ENCODE measurements at regions not wholly inside any gene's neighbourhood (a gene's known extent, or its start where the extent isn't known, plus 50 kb on each side); places are given as distances from the start of the nearest gene placed in this dataset.

DNA sequence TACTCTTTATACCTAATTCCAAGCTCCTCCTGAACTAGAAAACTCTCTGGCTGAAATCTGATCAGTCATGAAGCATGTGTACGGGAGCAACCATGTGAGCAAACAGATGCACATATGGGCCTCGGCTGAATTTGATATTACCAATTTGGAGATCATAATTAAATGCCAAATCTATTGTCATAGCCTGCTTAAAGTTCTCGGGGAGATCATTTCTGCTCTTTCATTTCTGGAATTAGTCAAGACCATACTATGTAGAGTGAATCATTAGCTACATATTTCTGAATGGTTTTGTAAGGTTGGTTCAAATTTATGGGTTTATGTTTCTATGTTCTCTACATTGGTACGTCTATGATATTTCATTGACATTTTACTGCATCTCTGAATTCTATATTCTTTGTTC, 205.5 kb downstream of the UBE2E3 start:
- TF ChIP-seq POLR2AphosphoS5 (IDR thresholded peaks at IDR 0.05; ENCODE audit: low read depth, low read length) (no peak), ZBTB33 (IDR thresholded peaks at IDR 0.05; ENCODE audit: extremely low read depth, insufficient replicate concordance, low read length) (no peak), CTCF (IDR thresholded peaks at IDR 0.05 in 2 of 3, conservative IDR thresholded peaks at IDR 0.05 in 1 of 3; ENCODE audit: borderline replicate concordance in 1 of 3, insufficient read depth in 1 of 3, low read depth in 2 of 3, low read length in 2 of 3) (no peak), MAX (IDR thresholded peaks at IDR 0.05) (no peak), POLR2A (IDR thresholded peaks at IDR 0.05; ENCODE audit: borderline replicate concordance, extremely low read depth, insufficient read depth, insufficient read length) (no peak), EZH2phosphoT487 (IDR thresholded peaks at IDR 0.05; ENCODE audit: borderline replicate concordance) (no peak), SRF (IDR thresholded peaks at IDR 0.05; ENCODE audit: low read depth) (no peak), EZH2 (IDR thresholded peaks at IDR 0.05) (no peak), ZFX (IDR thresholded peaks at IDR 0.05) (no peak), RAD21 (IDR thresholded peaks at IDR 0.05; ENCODE audit: low read depth) (no peak), EGR1 (IDR thresholded peaks at IDR 0.05; ENCODE audit: low read depth) (no peak), CBX3 (IDR thresholded peaks at IDR 0.05; ENCODE audit: low read depth) (no peak)
- TF ChIP-seq, protein P1, sequence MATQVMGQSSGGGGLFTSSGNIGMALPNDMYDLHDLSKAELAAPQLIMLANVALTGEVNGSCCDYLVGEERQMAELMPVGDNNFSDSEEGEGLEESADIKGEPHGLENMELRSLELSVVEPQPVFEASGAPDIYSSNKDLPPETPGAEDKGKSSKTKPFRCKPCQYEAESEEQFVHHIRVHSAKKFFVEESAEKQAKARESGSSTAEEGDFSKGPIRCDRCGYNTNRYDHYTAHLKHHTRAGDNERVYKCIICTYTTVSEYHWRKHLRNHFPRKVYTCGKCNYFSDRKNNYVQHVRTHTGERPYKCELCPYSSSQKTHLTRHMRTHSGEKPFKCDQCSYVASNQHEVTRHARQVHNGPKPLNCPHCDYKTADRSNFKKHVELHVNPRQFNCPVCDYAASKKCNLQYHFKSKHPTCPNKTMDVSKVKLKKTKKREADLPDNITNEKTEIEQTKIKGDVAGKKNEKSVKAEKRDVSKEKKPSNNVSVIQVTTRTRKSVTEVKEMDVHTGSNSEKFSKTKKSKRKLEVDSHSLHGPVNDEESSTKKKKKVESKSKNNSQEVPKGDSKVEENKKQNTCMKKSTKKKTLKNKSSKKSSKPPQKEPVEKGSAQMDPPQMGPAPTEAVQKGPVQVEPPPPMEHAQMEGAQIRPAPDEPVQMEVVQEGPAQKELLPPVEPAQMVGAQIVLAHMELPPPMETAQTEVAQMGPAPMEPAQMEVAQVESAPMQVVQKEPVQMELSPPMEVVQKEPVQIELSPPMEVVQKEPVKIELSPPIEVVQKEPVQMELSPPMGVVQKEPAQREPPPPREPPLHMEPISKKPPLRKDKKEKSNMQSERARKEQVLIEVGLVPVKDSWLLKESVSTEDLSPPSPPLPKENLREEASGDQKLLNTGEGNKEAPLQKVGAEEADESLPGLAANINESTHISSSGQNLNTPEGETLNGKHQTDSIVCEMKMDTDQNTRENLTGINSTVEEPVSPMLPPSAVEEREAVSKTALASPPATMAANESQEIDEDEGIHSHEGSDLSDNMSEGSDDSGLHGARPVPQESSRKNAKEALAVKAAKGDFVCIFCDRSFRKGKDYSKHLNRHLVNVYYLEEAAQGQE (IDR thresholded peaks at IDR 0.05; ENCODE audit: low read depth): no peak
- TF ChIP-seq, protein P2, sequence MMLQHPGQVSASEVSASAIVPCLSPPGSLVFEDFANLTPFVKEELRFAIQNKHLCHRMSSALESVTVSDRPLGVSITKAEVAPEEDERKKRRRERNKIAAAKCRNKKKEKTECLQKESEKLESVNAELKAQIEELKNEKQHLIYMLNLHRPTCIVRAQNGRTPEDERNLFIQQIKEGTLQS (IDR thresholded peaks at IDR 0.05): no peak

All from HCT116 (cell line).